HL-60 (cell line): ENCODE measurements at regions not wholly inside any gene's neighbourhood (a gene's known extent, or its start where the extent isn't known, plus 50 kb on each side); places are given as distances from the start of the nearest gene placed in this dataset.

ENCODE experiments used
- DNase-seq, 2 experiments: peaks; one replicate each; pipeline ENCODE4 v3.0.0-alpha.2; 2010 to 2020; ENCODE audit warnings: low read depth in 1 of 2, low spot score in 1 of 2
- H3K27ac ChIP-seq: fragments of 250-450 bp; sonication (Bioruptor Pico); replicated peaks from 2 replicates; pipeline ENCODE4 v1.5.1; 2020; ENCODE audit warnings: mild to moderate bottlenecking, moderate library complexity
- H3K27me3 ChIP-seq: fragments of 250-450 bp; sonication (Bioruptor Pico); 2 replicates; pipeline ENCODE4 v1.5.1; 2021; ENCODE audit warnings: mild to moderate bottlenecking, moderate library complexity; ENCODE audit not compliant: insufficient read depth, poor library complexity, severe bottlenecking
- H3K4me3 ChIP-seq: replicated peaks from 2 replicates; pipeline ENCODE4 v1.5.1; 2011; ENCODE audit warnings: mild to moderate bottlenecking, control low read depth, low read length; ENCODE audit not compliant: insufficient read depth
- CTCF ChIP-seq: IDR thresholded peaks from one replicate; pipeline ENCODE4 v1.5.1; 2011; ENCODE audit warnings: low read length, control low read depth, inconsistent platforms; ENCODE audit not compliant: insufficient read depth
- GABPA ChIP-seq: IDR thresholded peaks from 2 replicates; pipeline ENCODE4 v1.6.1; 2012; ENCODE audit warnings: low read depth
- POLR2AphosphoS5 ChIP-seq: IDR thresholded peaks from 2 replicates; pipeline ENCODE4 v1.6.1; 2012; ENCODE audit warnings: low read depth
- REST ChIP-seq: IDR thresholded peaks from 2 replicates; pipeline ENCODE4 v1.6.1; 2012; ENCODE audit warnings: low read depth; ENCODE audit not compliant: insufficient replicate concordance
- SPI1 ChIP-seq: IDR thresholded peaks from 2 replicates; pipeline ENCODE4 v1.6.1; 2012; ENCODE audit warnings: low read depth, mild to moderate bottlenecking, borderline replicate concordance

DNA sequence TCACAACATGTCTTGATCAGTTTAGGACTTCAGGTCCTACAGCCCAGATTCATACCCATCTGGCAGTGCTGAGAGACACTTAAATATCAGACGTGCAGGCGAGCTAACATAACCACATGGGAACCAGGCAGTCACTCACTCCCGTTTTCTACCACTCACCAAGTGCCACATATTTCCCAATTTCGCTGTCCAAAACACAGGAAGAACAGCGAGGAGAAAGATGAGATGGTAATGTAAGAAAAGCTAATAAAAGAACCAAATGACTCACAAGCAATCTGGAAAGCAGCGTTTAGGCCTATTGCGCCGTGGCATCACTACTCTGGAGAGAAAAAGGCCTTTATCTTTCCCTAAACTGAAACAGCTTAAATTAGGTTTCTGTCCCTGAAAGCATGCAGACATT is 647.8 kb upstream of the SLC39A10 start:
- Histone ChIP-seq H3K4me3 (no peak overlapping the region), H3K27me3 (no peaks in the 10 kb centered on the region), H3K27ac (no peak overlapping the region)
- DNase-seq, result no peak
- TF ChIP-seq GABPA (no peak), SPI1 (no peak), POLR2AphosphoS5 (no peak), CTCF (no peak), REST (no peak)

DNA sequence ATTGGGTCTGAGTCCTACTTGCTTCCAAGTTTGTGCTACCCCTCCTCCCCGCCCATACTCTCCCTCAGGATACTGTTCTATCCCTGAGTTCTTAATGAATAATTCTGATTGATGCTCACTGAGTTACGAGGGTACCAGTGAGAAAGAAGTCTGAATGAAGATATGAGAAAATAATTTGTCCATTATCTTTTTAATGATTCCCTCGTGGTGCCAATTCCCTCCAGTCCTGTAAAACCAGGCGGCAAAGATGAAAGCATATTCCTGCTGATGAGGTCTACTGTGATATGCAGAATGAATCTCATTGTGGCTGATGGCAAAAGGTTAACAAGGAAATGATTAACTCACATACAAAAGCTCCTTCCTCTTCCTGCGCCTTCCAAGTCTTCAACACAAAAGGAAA is 650.2 kb upstream of the SLC39A10 start:
- Histone ChIP-seq H3K27me3 (no peaks in the 10 kb centered on the region), H3K4me3 (no peak overlapping the region), H3K27ac (no peak overlapping the region)
- DNase-seq, result no peak
- no peak for TF ChIP-seq CTCF
- TF ChIP-seq GABPA, result no peak
- TF ChIP-seq POLR2AphosphoS5, result no peak
- TF ChIP-seq SPI1, result no peak
- no peak for TF ChIP-seq REST

DNA sequence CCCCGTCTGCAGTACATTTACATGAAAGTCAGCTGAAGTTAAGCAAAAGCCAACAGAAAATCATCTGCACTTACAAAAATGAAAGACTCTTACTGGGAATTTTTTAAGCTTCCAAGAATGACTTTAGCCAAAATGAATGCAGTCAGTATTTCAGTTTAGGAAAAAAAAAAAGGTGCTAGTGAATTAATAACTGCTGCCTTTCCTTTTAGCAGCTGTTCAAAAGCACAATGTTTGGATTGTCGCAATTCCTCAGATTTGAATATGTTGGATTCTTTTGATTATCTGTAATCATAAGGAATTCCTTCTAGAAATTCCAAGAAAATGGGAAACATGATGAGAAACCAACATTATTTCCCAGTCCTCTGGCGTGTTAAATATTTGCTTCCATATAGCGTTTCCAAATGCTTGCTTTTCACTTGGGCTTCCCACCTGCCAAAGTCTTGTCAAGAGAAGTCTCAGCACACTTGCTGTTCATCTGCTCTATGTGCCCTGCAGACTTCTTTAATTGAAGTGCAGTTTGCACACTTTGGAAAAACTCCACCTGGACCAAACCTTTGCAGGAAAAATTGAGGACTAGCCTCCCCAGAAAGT is 653.0 kb upstream of the SLC39A10 start:
- DNase-seq, result no peak
- Histone ChIP-seq H3K4me3 (no peak overlapping the region), H3K27me3 (no peaks in the 10 kb centered on the region), H3K27ac (no peak overlapping the region)
- TF ChIP-seq POLR2AphosphoS5 (no peak), GABPA (no peak), REST (no peak), SPI1 (no peak), CTCF (no peak)
